ENCODE measurements at regions not wholly inside any gene's neighbourhood (a gene's known extent, or its start where the extent isn't known, plus 50 kb on each side); places are given as distances from the start of the nearest gene placed in this dataset.

- FAIRE-seq (no peak), DNase-seq (ENCODE audit: low read depth, low spot score) (no peak)
- Histone ChIP-seq H3K4me3 (replicated peaks in 1 of 3; ENCODE audit: insufficient read depth in 1 of 3, low read depth in 1 of 3, low read length in 3 of 3) (no peak overlapping the region), H3K9ac (replicated peaks; ENCODE audit: extremely low read depth, insufficient read depth, low read length) (no peak overlapping the region), H3K4me2 (ENCODE audit: insufficient read depth, low read length) (no peak overlapping the region), H3K27me3 (ENCODE audit: control insufficient read depth in 2 of 2, insufficient read depth in 2 of 2, low read length in 2 of 2) (no peaks in the 10 kb centered on the region), H3K4me1 (ENCODE audit: control insufficient read depth, extremely low read depth, insufficient read depth, low read length) (no peaks in the 10 kb centered on the region), H3K79me2 (ENCODE audit: control insufficient read depth, insufficient read depth, low read length) (no peaks in the 10 kb centered on the region), H3K27ac (ENCODE audit: insufficient read depth, low read depth, low read length) (no peak overlapping the region), H3K36me3 (ENCODE audit: control insufficient read depth in 2 of 2, extremely low read depth in 1 of 2, insufficient read depth in 2 of 2, low read length in 2 of 2) (no peaks in the 10 kb centered on the region), H3K9me1 (replicated peaks; ENCODE audit: control insufficient read depth, extremely low read depth, insufficient read depth, low read length) (no peaks in the 10 kb centered on the region), H3K9me3 (replicated peaks; ENCODE audit: control insufficient read depth, insufficient read depth, low read length) (no peaks in the 10 kb centered on the region), H2AFZ (ENCODE audit: low read depth, low read length) (no peak overlapping the region), H4K20me1 (replicated peaks; ENCODE audit: control insufficient read depth, extremely low read depth, insufficient read depth, low read length) (no peaks in the 10 kb centered on the region)
- no TSS peak for BruUV-seq (replicated peaks)
- CTCF ChIA-PET = no interaction called here
- dilution Hi-C loops (cut with MboI; ENCODE audit: extremely low pct_ligation_motif_present, low sequenced_read_pairs) = no loop called here
- intact Hi-C loops (cut with micrococcal nuclease) = no loop called here
- POLR2A ChIA-PET = no interaction called here
- TF ChIP-seq POLR2A (IDR thresholded peaks at IDR 0.05; ENCODE audit: low read depth, low read length) = no peak
- no peak for TF ChIP-seq FOS (IDR thresholded peaks at IDR 0.05; ENCODE audit: borderline replicate concordance, insufficient read depth, low read length)
- TF ChIP-seq MAX (IDR thresholded peaks at IDR 0.05; ENCODE audit: insufficient read depth, insufficient read length) = no peak
- TF ChIP-seq MYC (IDR thresholded peaks at IDR 0.05; ENCODE audit: low read depth, low read length) = no peak
- no peak for TF ChIP-seq EZH2 (IDR thresholded peaks at IDR 0.05; ENCODE audit: borderline replicate concordance, low read depth, low read length, severe bottlenecking)
- no peak for TF ChIP-seq POLR2AphosphoS5 (IDR thresholded peaks at IDR 0.05; ENCODE audit: insufficient read depth, low read depth, low read length)
- TF ChIP-seq JUN (IDR thresholded peaks at IDR 0.05; ENCODE audit: borderline replicate concordance, insufficient read depth, insufficient read length, low read depth) = no peak
- no peak for TF ChIP-seq CTCF (IDR thresholded peaks at IDR 0.05; ENCODE audit: extremely low read depth in 1 of 2, insufficient read depth in 1 of 2, low read depth in 1 of 2, low read length in 2 of 2)
- TF ChIP-seq GATA2 (IDR thresholded peaks at IDR 0.05; ENCODE audit: insufficient read depth, insufficient read length, low read depth, low read length) = no peak
Observed at GRCh38 chr7:155941688-155942087, 129.4 kb upstream of the SHH start.
